Right lobe of liver (tissue), 4 donors: ENCODE measurements at regions not wholly inside any gene's neighbourhood (a gene's known extent, or its start where the extent isn't known, plus 50 kb on each side); places are given as distances from the start of the nearest gene placed in this dataset.

Source experiments
- CTCF ChIP-seq, 4 donors: fragments of 200-600 bp in 3 of 4; fragments of 450-650 bp in 1 of 4; IDR thresholded peaks; one replicate each; pipeline versions ENCODE4 v1.5.1 to v1.8.0; 2016 to 2022; ENCODE audit warnings: antibody characterized with exemption in 4 of 4, mild to moderate bottlenecking in 2 of 4
- POLR2A ChIP-seq: fragments of 450-650 bp; IDR thresholded peaks from one replicate; pipeline ENCODE4 v1.6.1; 2017; ENCODE audit warnings: antibody characterized with exemption, mild to moderate bottlenecking
- donor health status: DM: no; HTN: no; CAD: no.
- donor health status: DM: no; HTN: no; CAD: no.
- donor health status: DM: no; HTN: yes; CAD: no.

- TF ChIP-seq CTCF (IDR thresholded peaks at IDR 0.05) (no peak), POLR2A (no peak)
These were observed 978.8 kb downstream of the FSCB start for GRCh38 chr14:43528321-43528720.
